Fibroblast of mammary gland (primary cell): ENCODE measurements at regions not wholly inside any gene's neighbourhood (a gene's known extent, or its start where the extent isn't known, plus 50 kb on each side); places are given as distances from the start of the nearest gene placed in this dataset.

Experiments
- DNase-seq: peaks from one replicate; pipeline ENCODE4 v3.0.0-alpha.2; 2010; ENCODE audit warnings: low read depth
- H3K4me3 ChIP-seq: 2 replicates; pipeline ENCODE4 v1.5.1; 2011; ENCODE audit warnings: low read depth, mild to moderate bottlenecking, low read length, moderate library complexity; ENCODE audit not compliant: control insufficient read depth
- CTCF ChIP-seq: conservative IDR thresholded peaks from 2 replicates; pipeline ENCODE4 v1.5.1; 2011; ENCODE audit warnings: low read depth, low read length, inconsistent platforms; ENCODE audit not compliant: control insufficient read depth, insufficient read depth

GRCh38 chr1:229065613-229066012 lies 205.3 kb upstream of the RAB4A start:
- no peak overlapping the region for H3K4me3 ChIP-seq
- no peak for TF ChIP-seq CTCF
- DNase-seq, result no peak

GRCh38 chr1:229066591-229066990 lies 204.3 kb upstream of the RAB4A start:
- no peak overlapping the region for H3K4me3 ChIP-seq
- no peak for TF ChIP-seq CTCF
- no peak for DNase-seq

GRCh38 chr1:229067546-229067945 lies 203.4 kb upstream of the RAB4A start:
- H3K4me3 ChIP-seq, result no peak overlapping the region
- no peak for DNase-seq
- no peak for TF ChIP-seq CTCF

GRCh38 chr1:229068270-229068987 lies 202.5 kb upstream of the RAB4A start:
- H3K4me3 ChIP-seq, result no peak overlapping the region
- DNase-seq, result peak; percentile 44
- TF ChIP-seq CTCF, result no peak

- no peak overlapping the region for H3K4me3 ChIP-seq
- no peak for TF ChIP-seq CTCF
- DNase-seq, result no peak
Observed at GRCh38 chr1:229069176-229069575, 201.7 kb upstream of the RAB4A start.

GRCh38 chr1:229070168-229070567 lies 200.7 kb upstream of the RAB4A start:
- peak; percentile 55 for DNase-seq
- no peak overlapping the region for H3K4me3 ChIP-seq
- no peak for TF ChIP-seq CTCF

- no peak for TF ChIP-seq CTCF
- DNase-seq, result no peak
- H3K4me3 ChIP-seq, result no peak overlapping the region
Observed at GRCh38 chr1:229073251-229073650, 197.7 kb upstream of the RAB4A start.
